Adipocyte (in vitro differentiated cells): ENCODE measurements at regions not wholly inside any gene's neighbourhood (a gene's known extent, or its start where the extent isn't known, plus 50 kb on each side); places are given as distances from the start of the nearest gene placed in this dataset.

Experiments
- DNase-seq: peaks from one replicate; pipeline ENCODE4 v3.0.0-alpha.2; 2015; ENCODE audit warnings: low read depth
- H3K27me3 ChIP-seq: replicated peaks from 2 replicates; pipeline ENCODE4 v1.7.0; 2013; ENCODE audit warnings: mild to moderate bottlenecking, low read length, moderate library complexity; ENCODE audit not compliant: control insufficient read depth, insufficient read depth
- H3K36me3 ChIP-seq: 2 replicates; pipeline ENCODE4 v1.7.0; 2013; ENCODE audit warnings: low read length, mild to moderate bottlenecking, moderate library complexity; ENCODE audit not compliant: control insufficient read depth, insufficient read depth, severe bottlenecking
- H3K4me1 ChIP-seq: 2 replicates; pipeline ENCODE4 v1.7.0; 2013; ENCODE audit warnings: mild to moderate bottlenecking, low read length, moderate library complexity; ENCODE audit not compliant: control insufficient read depth, insufficient read depth
- H3K4me3 ChIP-seq: 2 replicates; pipeline ENCODE4 v1.7.0; 2013; ENCODE audit warnings: mild to moderate bottlenecking, low read length, moderate library complexity
- H3K9ac ChIP-seq: 2 replicates; pipeline ENCODE4 v1.7.0; 2013; ENCODE audit warnings: mild to moderate bottlenecking, low read length, moderate library complexity
- H3K9me3 ChIP-seq: 2 replicates; pipeline ENCODE4 v1.7.0; 2013; ENCODE audit warnings: mild to moderate bottlenecking, low read length, moderate library complexity; ENCODE audit not compliant: control insufficient read depth

GRCh38 chr13:63706751-63707150 lies 2291.1 kb upstream of the PCDH20 start:
- Histone ChIP-seq H3K27me3 (no peaks in the 10 kb centered on the region), H3K9me3 (no peaks in the 10 kb centered on the region), H3K36me3 (no peaks in the 10 kb centered on the region), H3K4me1 (no peaks in the 10 kb centered on the region), H3K4me3 (no peak overlapping the region), H3K9ac (no peak overlapping the region)
- DNase-seq = no peak

GRCh38 chr13:63704521-63704920 lies 2288.9 kb upstream of the PCDH20 start:
- Histone ChIP-seq H3K9ac (no peak overlapping the region), H3K4me3 (no peak overlapping the region), H3K9me3 (no peaks in the 10 kb centered on the region), H3K27me3 (no peaks in the 10 kb centered on the region), H3K4me1 (no peaks in the 10 kb centered on the region), H3K36me3 (no peaks in the 10 kb centered on the region)
- DNase-seq = no peak

- H3K9me3 ChIP-seq = no peaks in the 10 kb centered on the region
- H3K4me1 ChIP-seq = peaks cover 6% of the 10 kb centered on the region
- no peaks in the 10 kb centered on the region for H3K36me3 ChIP-seq
- H3K4me3 ChIP-seq = no peak overlapping the region
- no peaks in the 10 kb centered on the region for H3K27me3 ChIP-seq
- no peak overlapping the region for H3K9ac ChIP-seq
- no peak for DNase-seq
Observed at GRCh38 chr13:63700350-63700749, 2284.7 kb upstream of the PCDH20 start.

GRCh38 chr13:63699948-63700347 lies 2284.3 kb upstream of the PCDH20 start:
- DNase-seq = no peak
- Histone ChIP-seq H3K36me3 (no peaks in the 10 kb centered on the region), H3K4me1 (peaks cover 6% of the 10 kb centered on the region), H3K9me3 (no peaks in the 10 kb centered on the region), H3K27me3 (no peaks in the 10 kb centered on the region), H3K4me3 (no peak overlapping the region), H3K9ac (no peak overlapping the region)

- Histone ChIP-seq H3K9ac (no peak overlapping the region), H3K36me3 (no peaks in the 10 kb centered on the region), H3K9me3 (no peaks in the 10 kb centered on the region), H3K4me1 (peaks cover 6% of the 10 kb centered on the region), H3K4me3 (no peak overlapping the region), H3K27me3 (no peaks in the 10 kb centered on the region)
- peak; percentile 81 for DNase-seq
Observed at GRCh38 chr13:63696055-63696454, 2280.4 kb upstream of the PCDH20 start.

- no peak for DNase-seq
- no peaks in the 10 kb centered on the region for H3K36me3 ChIP-seq
- H3K27me3 ChIP-seq = no peaks in the 10 kb centered on the region
- no peak overlapping the region for H3K4me3 ChIP-seq
- H3K9me3 ChIP-seq = no peaks in the 10 kb centered on the region
- H3K9ac ChIP-seq = no peak overlapping the region
- peaks cover 6% of the 10 kb centered on the region for H3K4me1 ChIP-seq
Observed at GRCh38 chr13:63693696-63694095, 2278.0 kb upstream of the PCDH20 start.

GRCh38 chr13:63691474-63691873 lies 2275.8 kb upstream of the PCDH20 start:
- Histone ChIP-seq H3K27me3 (no peaks in the 10 kb centered on the region), H3K4me3 (no peak overlapping the region), H3K4me1 (peaks cover 3% of the 10 kb centered on the region), H3K36me3 (no peaks in the 10 kb centered on the region), H3K9ac (no peak overlapping the region), H3K9me3 (no peaks in the 10 kb centered on the region)
- no peak for DNase-seq

GRCh38 chr13:63690672-63691071 lies 2275.0 kb upstream of the PCDH20 start:
- DNase-seq = no peak

GRCh38 chr13:63684822-63685221 lies 2269.2 kb upstream of the PCDH20 start:
- no peaks in the 10 kb centered on the region for H3K4me1 ChIP-seq
- H3K4me3 ChIP-seq = no peak overlapping the region

More at GRCh38 chr13:63690672-63691071, 2275.0 kb upstream of the PCDH20 start:
- no peaks in the 10 kb centered on the region for H3K36me3 ChIP-seq
- H3K27me3 ChIP-seq = no peaks in the 10 kb centered on the region
- H3K9ac ChIP-seq = no peak overlapping the region
- no peaks in the 10 kb centered on the region for H3K4me1 ChIP-seq
- no peaks in the 10 kb centered on the region for H3K9me3 ChIP-seq
- H3K4me3 ChIP-seq = no peak overlapping the region

GRCh38 chr13:63680704-63681103 lies 2265.1 kb upstream of the PCDH20 start:
- H3K4me3 ChIP-seq = no peak overlapping the region
- no peaks in the 10 kb centered on the region for H3K27me3 ChIP-seq
- DNase-seq = no peak
- H3K9ac ChIP-seq = no peak overlapping the region
- H3K9me3 ChIP-seq = peaks cover 2% of the 10 kb centered on the region
- no peaks in the 10 kb centered on the region for H3K36me3 ChIP-seq
- H3K4me1 ChIP-seq = no peaks in the 10 kb centered on the region

More at GRCh38 chr13:63684822-63685221, 2269.2 kb upstream of the PCDH20 start:
- H3K36me3 ChIP-seq = no peaks in the 10 kb centered on the region
- peaks cover 2% of the 10 kb centered on the region for H3K9me3 ChIP-seq
- H3K9ac ChIP-seq = no peak overlapping the region
- H3K27me3 ChIP-seq = no peaks in the 10 kb centered on the region
- DNase-seq = no peak

GRCh38 chr13:63671296-63671695 lies 2255.6 kb upstream of the PCDH20 start:
- Histone ChIP-seq H3K9ac (no peak overlapping the region), H3K9me3 (no peaks in the 10 kb centered on the region), H3K4me1 (no peaks in the 10 kb centered on the region), H3K27me3 (no peaks in the 10 kb centered on the region), H3K4me3 (no peak overlapping the region), H3K36me3 (no peaks in the 10 kb centered on the region)
- no peak for DNase-seq

GRCh38 chr13:63651394-63651793 lies 2235.7 kb upstream of the PCDH20 start:
- no peaks in the 10 kb centered on the region for H3K36me3 ChIP-seq
- DNase-seq = no peak
- no peaks in the 10 kb centered on the region for H3K27me3 ChIP-seq
- H3K9ac ChIP-seq = no peak overlapping the region
- no peaks in the 10 kb centered on the region for H3K9me3 ChIP-seq
- H3K4me1 ChIP-seq = no peaks in the 10 kb centered on the region
- H3K4me3 ChIP-seq = no peak overlapping the region
